ENCODE measurements at regions not wholly inside any gene's neighbourhood (a gene's known extent, or its start where the extent isn't known, plus 50 kb on each side); places are given as distances from the start of the nearest gene placed in this dataset.
"Not testable (repeated sequence)": the region's sequence is repeated elsewhere in the genome, so short reads cannot be mapped to it uniquely, and the experiment has no call there.

DNA sequence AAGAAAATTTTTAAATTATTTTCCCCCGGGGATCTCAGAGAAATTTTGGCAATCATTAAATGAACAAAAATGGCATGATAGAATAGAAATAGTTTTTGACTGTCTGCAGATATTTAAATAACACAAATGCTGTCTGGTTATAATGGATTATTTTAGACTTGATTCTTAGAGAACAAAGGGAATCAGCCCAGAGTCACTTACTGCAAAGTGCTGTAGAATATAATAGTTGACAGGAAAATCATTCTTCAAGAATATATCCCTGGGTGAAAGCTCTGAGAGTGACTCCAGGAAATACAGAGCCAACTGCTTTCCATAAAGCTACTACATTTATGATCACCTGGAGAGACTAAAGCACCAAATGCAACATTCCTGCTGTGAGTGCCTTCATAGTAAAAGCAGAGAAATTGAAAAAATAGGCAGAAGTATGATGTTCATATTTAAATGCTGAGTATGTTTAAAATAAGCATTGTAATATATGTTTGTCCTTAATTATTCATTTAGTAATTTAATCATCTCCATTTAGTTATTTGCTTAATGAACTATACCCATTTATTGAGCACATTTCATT lies 1765.8 kb downstream of the SLITRK1 start:
- no CpG with 5 or more reads among the region's 1 CpG for WGBS (ENCODE audit: insufficient coverage)
- H3K4me3 ChIP-seq (ENCODE audit: low read depth, low read length) = no peak overlapping the region

DNA sequence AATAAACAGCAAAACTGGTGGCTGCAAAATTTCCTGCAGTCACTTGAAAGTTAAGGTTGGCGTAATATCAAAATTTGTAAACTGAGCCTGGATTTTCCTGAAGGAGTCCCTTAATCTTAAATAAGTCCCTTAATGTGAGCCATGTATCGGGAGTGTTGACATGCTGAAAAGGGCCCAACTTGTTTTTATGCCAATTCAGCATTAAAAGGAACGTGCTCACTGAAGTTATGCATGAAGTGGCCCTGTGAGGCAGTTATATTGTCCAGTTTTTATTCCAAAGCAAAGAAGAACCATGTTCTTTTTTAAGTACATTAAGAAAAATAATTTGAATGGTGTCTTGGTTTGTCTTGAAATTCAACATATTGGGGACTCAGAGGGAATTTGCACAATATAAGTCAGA lies 1766.9 kb downstream of the SLITRK1 start:
- DNase-seq (ENCODE audit: low read depth in 4 of 6, low spot score in 6 of 6) = no peak
- H3K4me1 ChIP-seq (ENCODE audit: control insufficient read depth, insufficient read depth, low read length) = no peaks in the 10 kb centered on the region
- H3K36me3 ChIP-seq (ENCODE audit: control insufficient read depth, insufficient read depth, low read length) = no peaks in the 10 kb centered on the region
- no peaks in the 10 kb centered on the region for H3K9me3 ChIP-seq (ENCODE audit: control insufficient read depth, insufficient read depth, low read length)
- no peak overlapping the region for H3K4me3 ChIP-seq (ENCODE audit: low read depth, low read length)
- WGBS (ENCODE audit: insufficient coverage) = 71% methylated on average over 1 of the region's 3 CpGs
- H3K27ac ChIP-seq (ENCODE audit: low read depth, low read length) = no peak overlapping the region
- no peaks in the 10 kb centered on the region for H3K27me3 ChIP-seq (ENCODE audit: control insufficient read depth, insufficient read depth, low read length)

More for the DNA sequence above, 1765.8 kb downstream of the SLITRK1 start:
- Histone ChIP-seq H3K9me3 (ENCODE audit: control insufficient read depth, insufficient read depth, low read length) (no peaks in the 10 kb centered on the region), H3K27ac (ENCODE audit: low read depth, low read length) (no peak overlapping the region), H3K36me3 (ENCODE audit: control insufficient read depth, insufficient read depth, low read length) (no peaks in the 10 kb centered on the region), H3K27me3 (ENCODE audit: control insufficient read depth, insufficient read depth, low read length) (no peaks in the 10 kb centered on the region), H3K4me1 (ENCODE audit: control insufficient read depth, insufficient read depth, low read length) (no peaks in the 10 kb centered on the region)
- peak in 1 of 6 donors; percentile 86 for DNase-seq (ENCODE audit: low read depth in 4 of 6, low spot score in 6 of 6)

- Histone ChIP-seq H3K9me3 (ENCODE audit: control insufficient read depth, insufficient read depth, low read length) (no peaks in the 10 kb centered on the region), H3K36me3 (ENCODE audit: control insufficient read depth, insufficient read depth, low read length) (no peaks in the 10 kb centered on the region), H3K27ac (ENCODE audit: low read depth, low read length) (no peak overlapping the region), H3K4me3 (ENCODE audit: low read depth, low read length) (no peak overlapping the region), H3K4me1 (ENCODE audit: control insufficient read depth, insufficient read depth, low read length) (no peaks in the 10 kb centered on the region), H3K27me3 (ENCODE audit: control insufficient read depth, insufficient read depth, low read length) (no peaks in the 10 kb centered on the region)
- WGBS (ENCODE audit: insufficient coverage) = no CpG with 5 or more reads among the region's 5 CpGs
- no peak for DNase-seq (ENCODE audit: low read depth in 4 of 6, low spot score in 6 of 6)
Observed at GRCh38 chr13:82096256-82096655, 1755.3 kb upstream of the SPRY2 start.

- no peak overlapping the region for H3K4me3 ChIP-seq (ENCODE audit: low read depth, low read length)
- no peaks in the 10 kb centered on the region for H3K36me3 ChIP-seq (ENCODE audit: control insufficient read depth, insufficient read depth, low read length)
- no peaks in the 10 kb centered on the region for H3K9me3 ChIP-seq (ENCODE audit: control insufficient read depth, insufficient read depth, low read length)
- no CpG with 5 or more reads among the region's 3 CpGs for WGBS (ENCODE audit: insufficient coverage)
- H3K4me1 ChIP-seq (ENCODE audit: control insufficient read depth, insufficient read depth, low read length) = no peaks in the 10 kb centered on the region
- DNase-seq (ENCODE audit: low read depth in 4 of 6, low spot score in 6 of 6) = no peak
- H3K27me3 ChIP-seq (ENCODE audit: control insufficient read depth, insufficient read depth, low read length) = no peaks in the 10 kb centered on the region
- H3K27ac ChIP-seq (ENCODE audit: low read depth, low read length) = no peak overlapping the region
Observed at GRCh38 chr13:82092312-82092711, 1751.4 kb upstream of the SPRY2 start.

DNA sequence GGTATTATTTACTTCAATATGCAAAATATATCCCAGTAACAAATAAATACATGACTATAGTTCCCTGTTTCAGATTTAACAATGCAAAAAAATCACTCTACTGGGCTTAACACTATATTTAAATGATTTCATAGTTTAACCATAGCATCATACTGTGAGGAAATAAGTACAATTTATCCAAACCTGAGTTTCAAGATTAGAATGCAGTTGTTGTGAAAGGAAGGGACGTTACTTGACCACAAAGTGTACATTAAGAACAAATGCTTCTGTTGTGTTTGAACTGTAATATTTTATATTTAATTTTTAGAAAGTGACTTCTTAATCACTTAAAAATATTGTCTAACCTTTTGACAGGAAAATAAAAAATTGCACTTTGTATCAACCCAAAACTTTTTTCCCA lies 1747.9 kb upstream of the SPRY2 start:
- no peak for DNase-seq (ENCODE audit: low read depth in 4 of 6, low spot score in 6 of 6)
- Histone ChIP-seq H3K9me3 (ENCODE audit: control insufficient read depth, insufficient read depth, low read length) (no peaks in the 10 kb centered on the region), H3K4me1 (ENCODE audit: control insufficient read depth, insufficient read depth, low read length) (no peaks in the 10 kb centered on the region), H3K27me3 (ENCODE audit: control insufficient read depth, insufficient read depth, low read length) (no peaks in the 10 kb centered on the region), H3K36me3 (ENCODE audit: control insufficient read depth, insufficient read depth, low read length) (no peaks in the 10 kb centered on the region), H3K4me3 (ENCODE audit: low read depth, low read length) (no peak overlapping the region), H3K27ac (ENCODE audit: low read depth, low read length) (no peak overlapping the region)
- no CpG with 5 or more reads among the region's 1 CpG for WGBS (ENCODE audit: insufficient coverage)

DNA sequence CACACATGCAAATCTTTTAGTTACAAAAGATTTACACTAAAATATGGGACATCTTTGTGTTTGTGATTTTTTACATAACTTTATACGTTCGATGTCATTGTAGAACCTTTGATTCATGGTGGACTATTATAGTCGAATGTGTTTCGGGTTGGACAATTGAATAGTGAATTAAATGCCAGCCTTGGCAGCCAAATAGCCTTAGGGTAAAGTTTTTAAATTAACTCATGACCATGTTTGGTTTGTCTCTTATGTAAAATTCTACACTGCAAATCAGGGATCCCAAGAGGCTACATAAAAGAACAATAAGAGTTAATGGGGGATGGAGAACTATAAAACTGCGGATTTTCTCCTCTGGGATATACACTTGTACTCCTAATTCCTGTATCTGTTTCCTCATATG lies 1735.6 kb upstream of the SPRY2 start:
- DNase-seq (ENCODE audit: low read depth in 4 of 6, low spot score in 6 of 6) = peak in 3 of 6 donors; percentile 1 to 87 (median 9)
- H3K9me3 ChIP-seq (ENCODE audit: control insufficient read depth, insufficient read depth, low read length) = no peaks in the 10 kb centered on the region
- no peaks in the 10 kb centered on the region for H3K36me3 ChIP-seq (ENCODE audit: control insufficient read depth, insufficient read depth, low read length)
- H3K4me1 ChIP-seq (ENCODE audit: control insufficient read depth, insufficient read depth, low read length) = no peaks in the 10 kb centered on the region
- H3K27ac ChIP-seq (ENCODE audit: low read depth, low read length) = no peak overlapping the region
- no CpG with 5 or more reads among the region's 5 CpGs for WGBS (ENCODE audit: insufficient coverage)
- no peaks in the 10 kb centered on the region for H3K27me3 ChIP-seq (ENCODE audit: control insufficient read depth, insufficient read depth, low read length)
- no peak overlapping the region for H3K4me3 ChIP-seq (ENCODE audit: low read depth, low read length)

GRCh38 chr13:82070416-82070815 lies 1729.5 kb upstream of the SPRY2 start:
- Histone ChIP-seq H3K4me3 (ENCODE audit: low read depth, low read length) (no peak overlapping the region), H3K9me3 (ENCODE audit: control insufficient read depth, insufficient read depth, low read length) (no peaks in the 10 kb centered on the region)
- WGBS (ENCODE audit: insufficient coverage) = no CpG with 5 or more reads among the region's 1 CpG

GRCh38 chr13:82062772-82063171 lies 1721.8 kb upstream of the SPRY2 start:
- H3K4me1 ChIP-seq (ENCODE audit: control insufficient read depth, insufficient read depth, low read length) = no peaks in the 10 kb centered on the region
- H3K9me3 ChIP-seq (ENCODE audit: control insufficient read depth, insufficient read depth, low read length) = no peaks in the 10 kb centered on the region
- no peaks in the 10 kb centered on the region for H3K36me3 ChIP-seq (ENCODE audit: control insufficient read depth, insufficient read depth, low read length)
- H3K4me3 ChIP-seq (ENCODE audit: low read depth, low read length) = no peak overlapping the region
- no peak for DNase-seq (ENCODE audit: low read depth in 4 of 6, low spot score in 6 of 6)
- no peak overlapping the region for H3K27ac ChIP-seq (ENCODE audit: low read depth, low read length)
- no peaks in the 10 kb centered on the region for H3K27me3 ChIP-seq (ENCODE audit: control insufficient read depth, insufficient read depth, low read length)
- WGBS (ENCODE audit: insufficient coverage) = no CpG with 5 or more reads among the region's 4 CpGs

More at GRCh38 chr13:82070416-82070815, 1729.5 kb upstream of the SPRY2 start:
- Histone ChIP-seq H3K27ac (ENCODE audit: low read depth, low read length) (no peak overlapping the region), H3K36me3 (ENCODE audit: control insufficient read depth, insufficient read depth, low read length) (no peaks in the 10 kb centered on the region), H3K27me3 (ENCODE audit: control insufficient read depth, insufficient read depth, low read length) (no peaks in the 10 kb centered on the region), H3K4me1 (ENCODE audit: control insufficient read depth, insufficient read depth, low read length) (no peaks in the 10 kb centered on the region)
- no peak for DNase-seq (ENCODE audit: low read depth in 4 of 6, low spot score in 6 of 6)

GRCh38 chr13:82058364-82058763 lies 1717.4 kb upstream of the SPRY2 start:
- Histone ChIP-seq H3K4me1 (ENCODE audit: control insufficient read depth, insufficient read depth, low read length) (no peaks in the 10 kb centered on the region), H3K36me3 (ENCODE audit: control insufficient read depth, insufficient read depth, low read length) (no peaks in the 10 kb centered on the region), H3K27me3 (ENCODE audit: control insufficient read depth, insufficient read depth, low read length) (no peaks in the 10 kb centered on the region), H3K9me3 (ENCODE audit: control insufficient read depth, insufficient read depth, low read length) (no peaks in the 10 kb centered on the region), H3K27ac (ENCODE audit: low read depth, low read length) (no peak overlapping the region), H3K4me3 (ENCODE audit: low read depth, low read length) (no peak overlapping the region)
- no peak for DNase-seq (ENCODE audit: low read depth in 4 of 6, low spot score in 6 of 6)
- WGBS (ENCODE audit: insufficient coverage) = no CpG with 5 or more reads among the region's 2 CpGs

GRCh38 chr13:82045316-82045715 lies 1704.4 kb upstream of the SPRY2 start:
- WGBS (ENCODE audit: insufficient coverage) = 90% methylated on average over 8 of the region's 23 CpGs

More at GRCh38 chr13:82045316-82045715, 1704.4 kb upstream of the SPRY2 start:
- H3K4me3 ChIP-seq (ENCODE audit: low read depth, low read length); H3K27me3 ChIP-seq (ENCODE audit: control insufficient read depth, insufficient read depth, low read length); H3K36me3 ChIP-seq (ENCODE audit: control insufficient read depth, insufficient read depth, low read length); H3K4me1 ChIP-seq (ENCODE audit: control insufficient read depth, insufficient read depth, low read length); H3K27ac ChIP-seq (ENCODE audit: low read depth, low read length); DNase-seq (ENCODE audit: low read depth in 4 of 6, low spot score in 6 of 6); H3K9me3 ChIP-seq (ENCODE audit: control insufficient read depth, insufficient read depth, low read length): not testable (repeated sequence)
